ENCODE measurements at regions not wholly inside any gene's neighbourhood (a gene's known extent, or its start where the extent isn't known, plus 50 kb on each side); places are given as distances from the start of the nearest gene placed in this dataset.

GRCh38 chr3:110470310-110470709 is 601.3 kb upstream of the NECTIN3 start:
- Histone ChIP-seq H3K4me3 (ENCODE audit: insufficient read length, low read depth) (no peak overlapping the region), H3K9me3 (ENCODE audit: insufficient read depth, low read length) (no peaks in the 10 kb centered on the region), H3K9ac (ENCODE audit: insufficient read length, low read depth) (no peak overlapping the region), H3K27me3 (ENCODE audit: insufficient read depth, insufficient read length) (no peaks in the 10 kb centered on the region), H3K36me3 (ENCODE audit: insufficient read depth, insufficient read length, low read length) (no peaks in the 10 kb centered on the region), H3K4me1 (ENCODE audit: insufficient read depth, insufficient read length) (no peaks in the 10 kb centered on the region)
- no peak for DNase-seq (ENCODE audit: low read depth, low spot score)
- TF ChIP-seq ZNF274 (IDR thresholded peaks at IDR 0.05; ENCODE audit: low read depth, low read length) (no peak), SUZ12 (IDR thresholded peaks at IDR 0.05; ENCODE audit: extremely low read depth, insufficient read depth, insufficient read length) (no peak), YY1 (IDR thresholded peaks at IDR 0.05; ENCODE audit: insufficient read depth, insufficient read length) (no peak)

GRCh38 chr3:110473405-110473804 is 598.2 kb upstream of the NECTIN3 start:
- TF ChIP-seq SUZ12 (IDR thresholded peaks at IDR 0.05; ENCODE audit: extremely low read depth, insufficient read depth, insufficient read length) (no peak), YY1 (IDR thresholded peaks at IDR 0.05; ENCODE audit: insufficient read depth, insufficient read length) (no peak), ZNF274 (IDR thresholded peaks at IDR 0.05; ENCODE audit: low read depth, low read length) (no peak)
- no peaks in the 10 kb centered on the region for H3K4me1 ChIP-seq (ENCODE audit: insufficient read depth, insufficient read length)

GRCh38 chr3:110474397-110474796 is 597.2 kb upstream of the NECTIN3 start:
- Histone ChIP-seq H3K4me1 (ENCODE audit: insufficient read depth, insufficient read length) (no peaks in the 10 kb centered on the region), H3K36me3 (ENCODE audit: insufficient read depth, insufficient read length, low read length) (no peaks in the 10 kb centered on the region), H3K9me3 (ENCODE audit: insufficient read depth, low read length) (no peaks in the 10 kb centered on the region), H3K4me3 (ENCODE audit: insufficient read length, low read depth) (no peak overlapping the region), H3K9ac (ENCODE audit: insufficient read length, low read depth) (no peak overlapping the region), H3K27me3 (ENCODE audit: insufficient read depth, insufficient read length) (no peaks in the 10 kb centered on the region)
- no peak for DNase-seq (ENCODE audit: low read depth, low spot score)
- TF ChIP-seq YY1 (IDR thresholded peaks at IDR 0.05; ENCODE audit: insufficient read depth, insufficient read length) (no peak), ZNF274 (IDR thresholded peaks at IDR 0.05; ENCODE audit: low read depth, low read length) (no peak), SUZ12 (IDR thresholded peaks at IDR 0.05; ENCODE audit: extremely low read depth, insufficient read depth, insufficient read length) (no peak)

More at GRCh38 chr3:110473405-110473804, 598.2 kb upstream of the NECTIN3 start:
- Histone ChIP-seq H3K4me3 (ENCODE audit: insufficient read length, low read depth) (no peak overlapping the region), H3K36me3 (ENCODE audit: insufficient read depth, insufficient read length, low read length) (no peaks in the 10 kb centered on the region), H3K9ac (ENCODE audit: insufficient read length, low read depth) (no peak overlapping the region), H3K9me3 (ENCODE audit: insufficient read depth, low read length) (no peaks in the 10 kb centered on the region), H3K27me3 (ENCODE audit: insufficient read depth, insufficient read length) (no peaks in the 10 kb centered on the region)
- no peak for DNase-seq (ENCODE audit: low read depth, low spot score)

- TF ChIP-seq YY1 (IDR thresholded peaks at IDR 0.05; ENCODE audit: insufficient read depth, insufficient read length) (no peak), ZNF274 (IDR thresholded peaks at IDR 0.05; ENCODE audit: low read depth, low read length) (no peak), SUZ12 (IDR thresholded peaks at IDR 0.05; ENCODE audit: extremely low read depth, insufficient read depth, insufficient read length) (no peak)
- Histone ChIP-seq H3K27me3 (ENCODE audit: insufficient read depth, insufficient read length) (no peaks in the 10 kb centered on the region), H3K4me3 (ENCODE audit: insufficient read length, low read depth) (no peak overlapping the region), H3K9me3 (ENCODE audit: insufficient read depth, low read length) (no peaks in the 10 kb centered on the region), H3K36me3 (ENCODE audit: insufficient read depth, insufficient read length, low read length) (no peaks in the 10 kb centered on the region), H3K4me1 (ENCODE audit: insufficient read depth, insufficient read length) (no peaks in the 10 kb centered on the region), H3K9ac (ENCODE audit: insufficient read length, low read depth) (no peak overlapping the region)
- DNase-seq (ENCODE audit: low read depth, low spot score), result no peak
Measured at GRCh38 chr3:110478377-110479054, 593.1 kb upstream of the NECTIN3 start.

GRCh38 chr3:110479731-110480130 is 591.9 kb upstream of the NECTIN3 start:
- TF ChIP-seq YY1 (IDR thresholded peaks at IDR 0.05; ENCODE audit: insufficient read depth, insufficient read length) (no peak), ZNF274 (IDR thresholded peaks at IDR 0.05; ENCODE audit: low read depth, low read length) (no peak), SUZ12 (IDR thresholded peaks at IDR 0.05; ENCODE audit: extremely low read depth, insufficient read depth, insufficient read length) (no peak)
- Histone ChIP-seq H3K36me3 (ENCODE audit: insufficient read depth, insufficient read length, low read length) (no peaks in the 10 kb centered on the region), H3K9ac (ENCODE audit: insufficient read length, low read depth) (no peak overlapping the region), H3K4me3 (ENCODE audit: insufficient read length, low read depth) (no peak overlapping the region), H3K4me1 (ENCODE audit: insufficient read depth, insufficient read length) (no peaks in the 10 kb centered on the region), H3K9me3 (ENCODE audit: insufficient read depth, low read length) (no peaks in the 10 kb centered on the region), H3K27me3 (ENCODE audit: insufficient read depth, insufficient read length) (no peaks in the 10 kb centered on the region)
- no peak for DNase-seq (ENCODE audit: low read depth, low spot score)

- Histone ChIP-seq H3K36me3 (ENCODE audit: insufficient read depth, insufficient read length, low read length) (no peaks in the 10 kb centered on the region), H3K9ac (ENCODE audit: insufficient read length, low read depth) (no peak overlapping the region), H3K4me1 (ENCODE audit: insufficient read depth, insufficient read length) (no peaks in the 10 kb centered on the region), H3K4me3 (ENCODE audit: insufficient read length, low read depth) (no peak overlapping the region), H3K27me3 (ENCODE audit: insufficient read depth, insufficient read length) (no peaks in the 10 kb centered on the region), H3K9me3 (ENCODE audit: insufficient read depth, low read length) (peaks cover 21% of the 10 kb centered on the region; the same call in 1 of the 2 replicates)
- TF ChIP-seq ZNF274 (IDR thresholded peaks at IDR 0.05; ENCODE audit: low read depth, low read length), result no peak
- TF ChIP-seq YY1 (IDR thresholded peaks at IDR 0.05; ENCODE audit: insufficient read depth, insufficient read length), result no peak
- TF ChIP-seq SUZ12 (IDR thresholded peaks at IDR 0.05; ENCODE audit: extremely low read depth, insufficient read depth, insufficient read length), result no peak
- no peak for DNase-seq (ENCODE audit: low read depth, low spot score)
Measured at GRCh38 chr3:110485389-110485788, 586.2 kb upstream of the NECTIN3 start.

GRCh38 chr3:110487840-110488239 is 583.8 kb upstream of the NECTIN3 start:
- TF ChIP-seq ZNF274 (IDR thresholded peaks at IDR 0.05; ENCODE audit: low read depth, low read length) (no peak), SUZ12 (IDR thresholded peaks at IDR 0.05; ENCODE audit: extremely low read depth, insufficient read depth, insufficient read length) (no peak), YY1 (IDR thresholded peaks at IDR 0.05; ENCODE audit: insufficient read depth, insufficient read length) (no peak)
- Histone ChIP-seq H3K4me1 (ENCODE audit: insufficient read depth, insufficient read length) (no peaks in the 10 kb centered on the region), H3K9me3 (ENCODE audit: insufficient read depth, low read length) (peaks cover 21% of the 10 kb centered on the region; the same call in 1 of the 2 replicates), H3K27me3 (ENCODE audit: insufficient read depth, insufficient read length) (no peaks in the 10 kb centered on the region), H3K4me3 (ENCODE audit: insufficient read length, low read depth) (no peak overlapping the region), H3K36me3 (ENCODE audit: insufficient read depth, insufficient read length, low read length) (no peaks in the 10 kb centered on the region), H3K9ac (ENCODE audit: insufficient read length, low read depth) (no peak overlapping the region)
- DNase-seq (ENCODE audit: low read depth, low spot score), result no peak

Data from NT2/D1 (cell line).